Endothelial cell (in vitro differentiated cells): ENCODE measurements at regions not wholly inside any gene's neighbourhood (a gene's known extent, or its start where the extent isn't known, plus 50 kb on each side); places are given as distances from the start of the nearest gene placed in this dataset.

Experiments used
- DNase-seq: peaks from one replicate; pipeline ENCODE4 v3.0.0; 2021; ENCODE audit warnings: low spot score
- H3K27ac Mint-ChIP-seq: one replicate; pipeline ENCODE4 v1.8.0; 2021; ENCODE audit warnings: mixed read lengths, inconsistent platforms; ENCODE audit not compliant: unreplicated experiment
- H3K27me3 Mint-ChIP-seq: one replicate; pipeline ENCODE4 v1.8.0; 2021; ENCODE audit warnings: mild to moderate bottlenecking, moderate library complexity, mixed read lengths, inconsistent platforms; ENCODE audit not compliant: unreplicated experiment
- H3K36me3 Mint-ChIP-seq: one replicate; pipeline ENCODE4 v1.8.0; 2021; ENCODE audit warnings: mild to moderate bottlenecking, low read depth, mixed read lengths, inconsistent platforms; ENCODE audit not compliant: unreplicated experiment
- H3K4me1 Mint-ChIP-seq: one replicate; pipeline ENCODE4 v1.8.0; 2021; ENCODE audit warnings: mild to moderate bottlenecking, mixed read lengths, inconsistent platforms; ENCODE audit not compliant: unreplicated experiment
- H3K4me3 Mint-ChIP-seq: one replicate; pipeline ENCODE4 v1.8.0; 2021; ENCODE audit warnings: mild to moderate bottlenecking, mixed read lengths, inconsistent platforms; ENCODE audit not compliant: unreplicated experiment
- H3K9me3 Mint-ChIP-seq: one replicate; pipeline ENCODE4 v1.8.0; 2021; ENCODE audit warnings: mixed read lengths, inconsistent platforms; ENCODE audit not compliant: unreplicated experiment
- TF ChIP-seq, protein P1 (sequence below): fragments of 200-600 bp; sonication (generic); IDR thresholded peaks from one replicate; pipeline ENCODE4 v1.5.0; 2021; ENCODE audit warnings: antibody characterized with exemption; ENCODE audit not compliant: unreplicated experiment

DNA sequence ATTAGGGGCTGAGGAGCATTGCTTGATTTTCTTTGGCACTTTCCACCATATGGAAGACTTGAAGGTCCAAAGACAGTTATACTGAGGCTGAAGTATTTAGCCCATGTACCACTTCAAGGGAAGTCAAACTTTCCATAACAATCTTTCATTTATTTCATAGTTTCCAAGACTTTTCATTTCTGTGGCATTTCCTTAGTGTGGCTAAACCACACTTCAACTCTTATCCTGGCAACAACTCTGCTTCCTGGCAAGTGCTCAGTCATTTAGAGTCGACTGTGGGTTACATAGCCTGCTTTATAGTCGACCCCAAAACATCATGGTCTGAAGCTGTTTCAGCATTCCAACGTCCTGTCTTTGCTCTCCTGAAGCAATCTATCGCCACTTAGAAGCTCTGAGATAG, 343.0 kb upstream of the SEMA3D start:
- H3K4me3 Mint-ChIP-seq = no peak overlapping the region
- H3K4me1 Mint-ChIP-seq = peaks cover 8% of the 10 kb centered on the region
- no peaks in the 10 kb centered on the region for H3K9me3 Mint-ChIP-seq
- TF ChIP-seq, protein P1, sequence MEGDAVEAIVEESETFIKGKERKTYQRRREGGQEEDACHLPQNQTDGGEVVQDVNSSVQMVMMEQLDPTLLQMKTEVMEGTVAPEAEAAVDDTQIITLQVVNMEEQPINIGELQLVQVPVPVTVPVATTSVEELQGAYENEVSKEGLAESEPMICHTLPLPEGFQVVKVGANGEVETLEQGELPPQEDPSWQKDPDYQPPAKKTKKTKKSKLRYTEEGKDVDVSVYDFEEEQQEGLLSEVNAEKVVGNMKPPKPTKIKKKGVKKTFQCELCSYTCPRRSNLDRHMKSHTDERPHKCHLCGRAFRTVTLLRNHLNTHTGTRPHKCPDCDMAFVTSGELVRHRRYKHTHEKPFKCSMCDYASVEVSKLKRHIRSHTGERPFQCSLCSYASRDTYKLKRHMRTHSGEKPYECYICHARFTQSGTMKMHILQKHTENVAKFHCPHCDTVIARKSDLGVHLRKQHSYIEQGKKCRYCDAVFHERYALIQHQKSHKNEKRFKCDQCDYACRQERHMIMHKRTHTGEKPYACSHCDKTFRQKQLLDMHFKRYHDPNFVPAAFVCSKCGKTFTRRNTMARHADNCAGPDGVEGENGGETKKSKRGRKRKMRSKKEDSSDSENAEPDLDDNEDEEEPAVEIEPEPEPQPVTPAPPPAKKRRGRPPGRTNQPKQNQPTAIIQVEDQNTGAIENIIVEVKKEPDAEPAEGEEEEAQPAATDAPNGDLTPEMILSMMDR = no peak
- H3K27ac Mint-ChIP-seq = no peak overlapping the region
- H3K36me3 Mint-ChIP-seq = no peaks in the 10 kb centered on the region
- no peak for DNase-seq
- no peaks in the 10 kb centered on the region for H3K27me3 Mint-ChIP-seq

DNA sequence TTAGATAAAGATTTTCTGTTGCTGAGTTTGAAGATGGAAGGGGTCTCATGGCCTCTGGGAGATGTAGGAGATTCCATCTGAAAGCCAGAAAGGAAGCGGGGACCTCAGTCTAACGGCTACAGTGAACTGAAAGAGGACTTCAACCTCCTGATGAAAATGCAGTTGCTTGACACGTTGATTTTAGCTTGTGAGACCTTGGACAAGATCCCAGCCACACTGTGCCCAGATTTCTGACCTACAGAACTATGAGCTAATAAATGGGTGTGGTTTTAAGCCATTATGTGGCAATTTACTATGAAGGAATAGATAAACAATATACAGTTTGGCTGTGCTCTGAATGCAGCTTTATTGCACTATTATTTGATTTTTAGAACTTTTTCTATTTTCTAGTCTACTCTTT, 342.3 kb upstream of the SEMA3D start:
- TF ChIP-seq, protein P1 = no peak
- Mint-ChIP-seq H3K27me3 (no peaks in the 10 kb centered on the region), H3K4me1 (peaks cover 8% of the 10 kb centered on the region), H3K36me3 (no peaks in the 10 kb centered on the region), H3K27ac (no peak overlapping the region), H3K4me3 (no peak overlapping the region), H3K9me3 (no peaks in the 10 kb centered on the region)
- no peak for DNase-seq

DNA sequence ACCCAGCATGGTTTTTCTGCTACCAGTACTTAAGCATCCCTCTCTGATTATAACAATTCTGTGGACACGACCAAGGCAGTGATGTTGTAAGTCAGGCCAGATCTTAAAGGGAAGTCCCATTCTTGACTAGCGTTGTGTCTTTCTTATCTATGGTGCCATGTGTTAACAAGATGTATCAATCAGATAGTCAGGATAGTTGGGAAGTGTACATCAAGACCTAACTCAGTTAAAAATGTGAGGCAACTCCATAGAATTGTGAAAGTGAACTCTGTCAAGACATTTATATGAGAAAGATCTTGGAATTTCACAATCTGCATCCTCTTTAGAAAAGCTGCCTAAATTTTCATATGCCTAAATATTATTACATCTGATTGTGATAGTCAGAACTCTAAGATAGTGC, 341.7 kb upstream of the SEMA3D start:
- Mint-ChIP-seq H3K4me1 (peaks cover 8% of the 10 kb centered on the region), H3K27me3 (no peaks in the 10 kb centered on the region), H3K27ac (no peak overlapping the region), H3K9me3 (no peaks in the 10 kb centered on the region), H3K36me3 (no peaks in the 10 kb centered on the region), H3K4me3 (no peak overlapping the region)
- TF ChIP-seq, protein P1 = no peak
- DNase-seq = no peak

DNA sequence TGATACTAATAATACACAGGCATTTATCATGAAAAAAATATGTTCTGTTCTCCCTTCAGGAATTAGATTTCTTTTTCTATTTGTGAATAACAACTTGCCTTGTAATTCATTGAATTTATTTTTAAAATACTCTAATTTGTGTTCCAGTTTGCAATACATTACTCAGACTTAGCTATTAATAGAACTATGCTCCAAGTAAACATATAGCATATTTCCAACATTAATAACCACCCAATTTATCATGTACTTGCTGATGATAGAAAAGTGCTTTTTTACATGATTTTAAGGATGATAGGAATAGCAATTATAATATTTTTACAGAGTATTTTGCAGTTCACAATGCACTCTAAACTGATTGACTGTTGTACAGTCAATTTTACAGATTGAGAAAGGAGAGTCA, 338.8 kb upstream of the SEMA3D start:
- Mint-ChIP-seq H3K27ac (no peak overlapping the region), H3K9me3 (no peaks in the 10 kb centered on the region), H3K4me3 (no peak overlapping the region), H3K27me3 (no peaks in the 10 kb centered on the region), H3K36me3 (no peaks in the 10 kb centered on the region), H3K4me1 (peaks cover 8% of the 10 kb centered on the region)
- no peak for DNase-seq
- TF ChIP-seq, protein P1 = no peak

DNA sequence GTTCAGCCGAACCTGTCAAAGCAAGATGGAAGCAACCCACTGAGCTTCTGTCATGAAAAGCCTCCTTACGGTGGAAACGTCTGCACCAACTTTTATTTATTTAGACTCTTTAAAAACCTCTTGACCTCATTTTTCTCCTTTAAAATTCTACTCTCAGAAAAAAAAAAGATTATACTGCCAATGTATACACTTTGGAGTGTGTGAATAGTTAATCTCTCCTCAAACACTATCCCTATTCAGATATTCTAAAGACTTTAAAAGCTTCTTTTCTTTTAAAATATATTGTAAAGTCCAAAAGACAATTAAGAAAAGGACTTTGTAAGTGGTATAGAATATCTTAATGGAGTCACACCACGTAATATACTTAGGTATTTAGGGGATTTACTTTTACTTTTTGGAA, 335.2 kb upstream of the SEMA3D start:
- H3K27ac Mint-ChIP-seq = no peak overlapping the region
- DNase-seq = no peak
- TF ChIP-seq, protein P1 = no peak
- no peaks in the 10 kb centered on the region for H3K9me3 Mint-ChIP-seq
- H3K4me1 Mint-ChIP-seq = peaks cover 5% of the 10 kb centered on the region
- no peaks in the 10 kb centered on the region for H3K36me3 Mint-ChIP-seq
- H3K4me3 Mint-ChIP-seq = no peak overlapping the region
- H3K27me3 Mint-ChIP-seq = no peaks in the 10 kb centered on the region
